Heart left ventricle (tissue), 16 donors: ENCODE measurements at regions not wholly inside any gene's neighbourhood (a gene's known extent, or its start where the extent isn't known, plus 50 kb on each side); places are given as distances from the start of the nearest gene placed in this dataset.
A peak's percentile ranks its signal among the peaks of the same experiment; 100 is the strongest.

Experiments
- ATAC-seq, 4 donors: fragments of 200-7000 bp; cut with Tn5 transposase; one replicate each; pipeline ENCODE4 v1.9.1; 2020 to 2022; ENCODE audit warnings: moderate library complexity in 4 of 4, mild to moderate bottlenecking in 3 of 4, moderate number of reproducible peaks in 1 of 4
- DNase-seq, 5 donors: peaks; one replicate each; pipeline ENCODE4 v3.0.0-alpha.2; 2020
- H3K27ac ChIP-seq, 12 donors: fragments of 200-600 bp; sonication (generic) in 4 of 12; one replicate each; pipeline versions ENCODE4 v1.5.0 to v1.8.0; 2016 to 2022; ENCODE audit warnings: mild to moderate bottlenecking in 2 of 12
- H3K27me3 ChIP-seq, 9 donors: fragments of 200-600 bp; sonication (generic) in 2 of 9; one replicate each; pipeline versions ENCODE4 v1.5.1 to v1.8.0; 2016 to 2022; ENCODE audit warnings: mild to moderate bottlenecking in 3 of 9
- H3K36me3 ChIP-seq, 9 donors: fragments of 200-600 bp; sonication (generic) in 2 of 9; one replicate each; pipeline versions ENCODE4 v1.5.0 to v1.8.0; 2018 to 2022; ENCODE audit warnings: mild to moderate bottlenecking in 2 of 9
- H3K4me1 ChIP-seq, 12 donors: fragments of 200-600 bp; sonication (generic) in 4 of 12; one replicate each; pipeline versions ENCODE4 v1.5.0 to v1.8.0; 2016 to 2022; ENCODE audit warnings: mild to moderate bottlenecking in 3 of 12
- H3K4me3 ChIP-seq, 12 donors: fragments of 200-600 bp; sonication (generic) in 4 of 12; one replicate each; pipeline versions ENCODE4 v1.5.0 to v1.8.0; 2017 to 2022; ENCODE audit warnings: mild to moderate bottlenecking in 9 of 12, moderate library complexity in 4 of 12
- H3K9me3 ChIP-seq, 12 donors: fragments of 200-600 bp; sonication (generic) in 4 of 12; one replicate each; pipeline versions ENCODE4 v1.5.0 to v1.8.0; 2016 to 2022; ENCODE audit warnings: mild to moderate bottlenecking in 1 of 12
- POLR2A ChIP-seq, 2 donors: fragments of 450-650 bp; IDR thresholded peaks; one replicate each; pipeline ENCODE4 v1.6.1; 2017; ENCODE audit warnings: antibody characterized with exemption in 2 of 2, mild to moderate bottlenecking in 2 of 2, moderate library complexity in 2 of 2
- WGBS, 4 donors: extraction: QIAGEN DNeasy Blood & Tissue Kit in 2 of 4; methylation state at CpG; one replicate each; pipeline versions ENCODE4 v1.1.5 to v1.1.7; 2013 to 2018; 5-methylcytosine and 5-hydroxymethylcytosine counted together
- intact Hi-C, 10 donors: fragments of 100-400 bp; cut with DNase I; formaldehyde crosslinking; loops; one replicate each; pipeline versions ENCODE4 v1.11.1 to v1.14.2; 2022
- TF ChIP-seq, protein P1 (sequence below), 12 donors: fragments of 200-600 bp; sonication (generic) in 4 of 12; IDR thresholded peaks; one replicate each; pipeline versions ENCODE4 v1.5.0 to v1.8.0; 2018 to 2022; ENCODE audit warnings: antibody characterized with exemption in 12 of 12, mild to moderate bottlenecking in 5 of 12
- donor health status: ischemic (EF 13 %, LVEDD 7.1; RV severe dilation, severe dysfunction).
- donor health status: healthy with polysubstance abuse.
- donor health status: DM: no; HTN: yes; CAD: no.
- donor health status: DM: no; HTN: no; CAD: no.
- donor health status: ischemic (EF 25% LVEDD 6.9; RV normal size, moderate dysfunction).
- donor health status: ischemic (EF 25% LVEDD 5.7; RV mildly dilated, moderate dysfunction).
- donor health status: healthy.
- donor health status: DM: yes; HTN: yes; CAD: no.
- donor health status: ischemic (EF 35%, LVEDD 5.7; RV mildly dilated, moderate dysfunction).
- donor health status: nonischemic (EF 11% LVEDD 7.7; RV severe dilation, severe dysfunction).
- donor health status: DM: yes; HTN: yes; CAD: no.
- donor health status: PGD.
- donor health status: ischemic (EF 29% LVEDD 5.4; RV normal size, mild dysfunction).
- donor health status: nonischemic (EF 23%, LVEDD 6.1; RV moderate dilation, normal function).

DNA sequence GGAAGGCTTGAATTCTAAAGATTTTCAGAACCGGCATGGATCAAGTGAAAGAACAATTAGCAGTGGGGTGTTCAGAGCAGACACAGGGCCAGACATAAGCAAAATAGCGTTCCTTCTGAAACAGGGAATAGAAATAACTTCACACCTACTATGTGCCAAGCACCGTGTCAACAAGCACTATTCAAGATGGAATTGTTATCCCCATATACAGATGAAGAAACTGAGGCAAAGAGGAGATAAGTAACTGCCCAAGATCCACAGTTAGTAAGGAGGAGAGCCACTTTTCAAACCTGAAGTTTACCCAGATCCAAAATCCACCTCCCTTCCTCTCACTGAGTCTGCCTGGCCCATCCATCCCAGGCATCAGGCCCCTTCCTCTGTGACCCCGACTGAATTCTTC, 73.6 kb upstream of the PIK3CG start:
- ATAC-seq (no peak), DNase-seq (no peak)
- Histone ChIP-seq H3K9me3 (no peaks in the 10 kb centered on the region), H3K27ac (no peak overlapping the region), H3K36me3 (no peaks in the 10 kb centered on the region), H3K4me1 (no peaks in the 10 kb centered on the region), H3K27me3 (no peaks in the 10 kb centered on the region), H3K4me3 (no peak overlapping the region)
- 68 to 77% (median 75%) methylated on average over 4 of the region's 4 CpGs for WGBS, 4 donors
- TF ChIP-seq POLR2A (IDR thresholded peaks at IDR 0.05), result no peak
- TF ChIP-seq, protein P1, sequence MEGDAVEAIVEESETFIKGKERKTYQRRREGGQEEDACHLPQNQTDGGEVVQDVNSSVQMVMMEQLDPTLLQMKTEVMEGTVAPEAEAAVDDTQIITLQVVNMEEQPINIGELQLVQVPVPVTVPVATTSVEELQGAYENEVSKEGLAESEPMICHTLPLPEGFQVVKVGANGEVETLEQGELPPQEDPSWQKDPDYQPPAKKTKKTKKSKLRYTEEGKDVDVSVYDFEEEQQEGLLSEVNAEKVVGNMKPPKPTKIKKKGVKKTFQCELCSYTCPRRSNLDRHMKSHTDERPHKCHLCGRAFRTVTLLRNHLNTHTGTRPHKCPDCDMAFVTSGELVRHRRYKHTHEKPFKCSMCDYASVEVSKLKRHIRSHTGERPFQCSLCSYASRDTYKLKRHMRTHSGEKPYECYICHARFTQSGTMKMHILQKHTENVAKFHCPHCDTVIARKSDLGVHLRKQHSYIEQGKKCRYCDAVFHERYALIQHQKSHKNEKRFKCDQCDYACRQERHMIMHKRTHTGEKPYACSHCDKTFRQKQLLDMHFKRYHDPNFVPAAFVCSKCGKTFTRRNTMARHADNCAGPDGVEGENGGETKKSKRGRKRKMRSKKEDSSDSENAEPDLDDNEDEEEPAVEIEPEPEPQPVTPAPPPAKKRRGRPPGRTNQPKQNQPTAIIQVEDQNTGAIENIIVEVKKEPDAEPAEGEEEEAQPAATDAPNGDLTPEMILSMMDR (IDR thresholded peaks at IDR 0.05), result no peak
- intact Hi-C loops, result loop anchor here (5.0 to 10.0 kb wide), 4 partner anchors 153 to 361 kb away; no protein-coding TSS in a partner anchor

DNA sequence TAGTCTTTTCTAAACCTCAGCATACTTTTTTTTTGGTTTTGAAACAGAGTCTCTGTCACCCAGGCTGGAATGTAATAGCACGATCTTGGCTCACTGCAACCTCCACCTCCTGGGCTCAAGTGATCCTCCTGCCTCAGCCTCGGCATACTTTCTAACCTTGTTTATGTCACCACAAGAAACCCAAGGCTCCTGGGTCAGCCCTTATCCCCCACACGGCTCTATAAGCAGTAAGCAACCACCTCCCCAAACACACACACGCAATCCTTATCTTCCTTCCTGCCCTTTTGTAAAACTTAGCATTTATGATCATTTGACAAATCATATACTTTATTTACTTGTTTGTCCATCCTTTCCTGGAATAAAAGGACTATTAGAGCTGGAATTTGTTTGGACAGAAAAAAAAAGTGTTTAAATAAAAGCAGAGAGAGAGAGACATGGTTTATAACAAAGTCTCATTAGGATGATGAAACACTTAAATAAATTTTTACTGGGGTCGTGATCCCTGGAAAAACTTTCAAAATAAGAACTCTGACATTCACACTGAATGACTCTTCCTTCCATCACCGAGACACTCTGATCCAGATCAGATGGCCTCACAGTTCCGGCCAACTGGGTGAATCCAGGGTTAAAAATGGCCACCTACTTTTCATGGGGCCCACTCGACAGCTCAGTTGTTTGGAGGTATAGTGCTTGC, 72.7 kb upstream of the PIK3CG start:
- no peaks in the 10 kb centered on the region for H3K27me3 ChIP-seq
- H3K36me3 ChIP-seq, result no peaks in the 10 kb centered on the region
- ATAC-seq (no peak), DNase-seq (no peak)
- H3K4me1 ChIP-seq, result no peaks in the 10 kb centered on the region
- WGBS, 4 donors, result 53 to 64% (median 60%) methylated on average over 8 of the region's 8 CpGs
- no peaks in the 10 kb centered on the region for H3K9me3 ChIP-seq
- no peak overlapping the region for H3K4me3 ChIP-seq
- TF ChIP-seq, protein P1 (IDR thresholded peaks at IDR 0.05), result no peak
- no peak for TF ChIP-seq POLR2A (IDR thresholded peaks at IDR 0.05)
- intact Hi-C loops, result loop anchor here (2.0 to 10.0 kb wide), 5 partner anchors 152 to 360 kb away; no protein-coding TSS in a partner anchor
- H3K27ac ChIP-seq, result no peak overlapping the region

DNA sequence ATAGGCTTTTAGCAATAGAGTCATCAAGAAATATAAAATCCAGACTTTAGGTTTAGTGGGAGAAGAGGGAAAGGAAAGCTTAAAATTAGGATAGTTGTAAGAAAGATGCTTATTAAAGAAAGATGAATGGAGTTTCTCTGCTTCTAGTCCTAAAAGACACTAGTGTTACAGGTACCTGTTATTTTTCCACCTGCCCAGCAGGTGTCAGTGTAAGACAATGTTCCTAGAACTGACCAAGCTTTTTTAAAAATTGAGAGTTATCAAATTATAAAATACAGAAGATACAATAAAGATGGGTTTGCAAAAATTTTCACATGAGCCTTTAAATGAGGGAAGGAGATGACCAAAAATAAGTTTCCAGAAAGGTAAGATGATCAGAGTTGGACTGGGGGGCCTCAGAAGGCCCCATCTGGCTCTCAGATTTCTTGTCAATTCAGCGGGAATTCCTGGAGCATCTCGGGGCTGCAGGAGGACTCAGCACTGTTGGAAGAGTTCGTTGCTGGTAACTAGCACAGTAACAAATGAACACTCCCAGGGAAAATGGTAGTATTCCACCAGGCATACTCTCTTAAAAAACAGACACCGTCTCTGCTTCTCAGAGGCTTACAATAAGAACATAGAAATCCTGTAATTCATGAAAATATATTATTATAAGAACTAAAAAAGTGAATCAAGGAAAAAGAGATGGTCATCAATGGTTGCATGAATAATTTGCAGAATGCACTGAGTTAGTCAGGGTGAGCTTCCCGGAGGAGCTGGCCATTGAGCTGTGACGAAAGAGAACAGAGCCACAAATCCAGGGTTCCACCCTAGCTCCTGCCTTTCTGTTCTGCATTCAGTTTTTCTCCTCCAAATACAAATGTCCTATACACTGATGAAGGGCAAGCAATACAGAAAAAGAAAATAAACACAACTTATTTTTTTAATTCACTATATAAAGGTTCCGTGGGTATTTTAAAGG, 71.8 kb upstream of the PIK3CG start:
- TF ChIP-seq, protein P1 (IDR thresholded peaks at IDR 0.05), result peak; percentile 46 to 73 (median 62)
- TF ChIP-seq POLR2A (IDR thresholded peaks at IDR 0.05), result no peak
- Histone ChIP-seq H3K9me3 (peaks cover 0 to 9% (median 2%) of the 10 kb centered on the region in 12 donors), H3K27me3 (no peaks in the 10 kb centered on the region), H3K27ac (no peak overlapping the region), H3K36me3 (no peaks in the 10 kb centered on the region), H3K4me3 (no peak overlapping the region), H3K4me1 (no peaks in the 10 kb centered on the region)
- intact Hi-C loops, result loop anchor here (2.0 to 10.0 kb wide), 5 partner anchors 152 to 359 kb away; no protein-coding TSS in a partner anchor
- no peak for DNase-seq
- no peak for ATAC-seq
- 58 to 65% (median 60%) methylated on average over 7 of the region's 7 CpGs for WGBS, 4 donors
